Fibroblast of pulmonary artery (primary cell): ENCODE measurements at regions not wholly inside any gene's neighbourhood (a gene's known extent, or its start where the extent isn't known, plus 50 kb on each side); places are given as distances from the start of the nearest gene placed in this dataset.

Experiments used
- DNase-seq: peaks from one replicate; pipeline ENCODE4 v3.0.0-alpha.2; 2010; ENCODE audit warnings: low read depth
- H3K4me3 ChIP-seq: replicated peaks from 2 replicates; pipeline ENCODE4 v1.5.1; 2011; ENCODE audit warnings: low read depth, mild to moderate bottlenecking, control low read depth, low read length, moderate library complexity
- CTCF ChIP-seq: IDR thresholded peaks from 2 replicates; pipeline ENCODE4 v1.5.1; 2011; ENCODE audit warnings: mild to moderate bottlenecking, control low read depth, low read length, inconsistent platforms; ENCODE audit errors: missing control alignments

- H3K4me3 ChIP-seq, result no peak overlapping the region
- DNase-seq, result no peak
- no peak for TF ChIP-seq CTCF
Measured at GRCh38 chr12:87141091-87141490, 884.9 kb upstream of the MGAT4C start.

GRCh38 chr12:87140262-87140661 is 884.1 kb upstream of the MGAT4C start:
- H3K4me3 ChIP-seq, result no peak overlapping the region
- no peak for TF ChIP-seq CTCF
- peak; percentile 85 for DNase-seq

- no peak for DNase-seq
- no peak overlapping the region for H3K4me3 ChIP-seq
Measured at GRCh38 chr12:87137220-87137619, 881.0 kb upstream of the MGAT4C start.

GRCh38 chr12:87136330-87136976 is 880.3 kb upstream of the MGAT4C start:
- DNase-seq, result peak; percentile 69
- no peak overlapping the region for H3K4me3 ChIP-seq
- TF ChIP-seq CTCF, result no peak

More at GRCh38 chr12:87137220-87137619, 881.0 kb upstream of the MGAT4C start:
- TF ChIP-seq CTCF, result no peak

- peak; percentile 48 for DNase-seq
- TF ChIP-seq CTCF, result no peak
- H3K4me3 ChIP-seq, result no peak overlapping the region
Measured at GRCh38 chr12:87127272-87127671, 871.1 kb upstream of the MGAT4C start.

- DNase-seq, result no peak
- no peak overlapping the region for H3K4me3 ChIP-seq
- TF ChIP-seq CTCF, result no peak
Measured at GRCh38 chr12:87121896-87122295, 865.7 kb upstream of the MGAT4C start.

GRCh38 chr12:87120440-87120839 is 864.2 kb upstream of the MGAT4C start:
- peak; percentile 41 for DNase-seq
- H3K4me3 ChIP-seq, result no peak overlapping the region
- no peak for TF ChIP-seq CTCF
